Lung microvascular endothelial cell (primary cell): ENCODE measurements at regions not wholly inside any gene's neighbourhood (a gene's known extent, or its start where the extent isn't known, plus 50 kb on each side); places are given as distances from the start of the nearest gene placed in this dataset.
"Not testable (repeated sequence)": the region's sequence is repeated elsewhere in the genome, so short reads cannot be mapped to it uniquely, and the experiment has no call there.

Experiments
- DNase-seq, 2 donors: peaks; one replicate each; pipeline versions ENCODE4 v3.0.0 to v3.0.0-alpha.2; 2010; ENCODE audit warnings: low read depth in 2 of 2

DNA sequence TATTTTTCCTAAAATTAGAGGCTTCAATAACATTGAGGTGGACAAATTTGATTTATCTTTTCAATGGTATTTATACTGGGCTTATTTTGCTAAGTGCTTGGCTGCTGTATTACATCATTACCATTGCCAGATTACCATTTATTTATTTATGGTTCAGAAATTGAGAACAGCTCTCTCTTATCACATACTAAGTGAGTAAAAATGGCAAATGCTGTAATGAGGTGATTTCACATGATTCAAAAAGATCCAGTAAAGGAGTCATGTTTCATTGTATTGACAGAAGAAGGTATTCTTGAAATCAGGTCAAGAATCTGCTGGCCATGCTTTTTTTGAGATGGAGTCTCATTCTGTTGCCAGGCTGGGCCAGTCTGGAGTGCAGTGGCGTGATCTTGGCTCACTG lies 322.6 kb downstream of the KIF20B start:
- DNase-seq = no peak

DNA sequence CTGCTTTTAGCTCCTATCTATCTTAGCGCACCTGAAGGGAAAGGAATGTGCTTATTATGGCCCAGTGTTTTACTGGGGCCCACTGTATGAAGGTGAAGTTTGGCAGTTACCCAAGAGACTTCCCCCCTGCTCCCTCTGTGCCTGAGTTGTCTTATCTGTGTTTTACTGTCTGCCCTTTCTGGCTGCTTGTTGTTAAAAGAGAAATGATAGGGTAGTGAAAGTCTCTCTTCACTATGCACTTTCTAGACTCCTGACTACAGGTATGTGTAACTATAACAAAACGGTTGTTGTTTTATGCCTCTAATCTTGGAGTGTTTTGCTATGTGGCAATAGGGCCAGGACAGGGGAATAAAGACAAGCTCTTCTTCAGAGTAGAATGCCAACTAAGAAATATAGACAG lies 326.9 kb downstream of the KIF20B start:
- no peak for DNase-seq

DNA sequence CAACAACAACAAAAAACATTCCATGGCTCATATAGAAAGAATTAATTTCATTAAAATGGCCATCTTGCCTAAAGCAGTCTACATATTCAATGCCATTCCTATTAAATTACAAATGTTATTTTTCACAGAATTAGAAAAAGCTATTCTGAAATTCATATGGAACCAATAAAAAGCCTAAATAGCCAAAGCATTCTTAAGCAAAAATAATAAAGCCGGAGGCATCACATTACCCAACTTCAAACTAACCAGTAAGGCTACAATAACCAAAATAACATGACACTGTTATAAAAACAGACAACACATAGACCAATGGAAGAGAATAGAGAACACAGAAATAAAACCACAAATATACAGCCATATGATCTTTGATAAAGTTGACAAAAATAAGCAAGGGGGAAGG lies 330.4 kb downstream of the KIF20B start:
- no peak for DNase-seq

DNA sequence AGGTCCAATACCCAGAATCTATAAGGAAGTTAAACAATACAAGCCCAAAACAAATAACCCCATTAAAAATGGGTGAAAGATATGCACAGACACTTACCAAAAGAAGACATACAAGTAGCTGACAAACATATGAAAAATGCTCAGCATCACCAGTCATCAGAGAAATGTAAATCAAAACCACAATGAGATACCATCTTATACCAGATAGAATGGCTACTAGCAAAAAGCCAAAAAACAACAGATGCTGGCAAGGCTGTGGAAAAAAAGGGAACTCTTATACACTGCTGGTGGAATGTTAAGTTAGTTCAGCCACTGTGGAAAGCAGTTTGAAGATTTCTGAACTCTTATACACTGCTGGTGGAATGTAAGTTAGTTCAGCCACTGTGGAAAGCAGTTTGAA lies 331.1 kb downstream of the KIF20B start:
- no peak for DNase-seq

DNA sequence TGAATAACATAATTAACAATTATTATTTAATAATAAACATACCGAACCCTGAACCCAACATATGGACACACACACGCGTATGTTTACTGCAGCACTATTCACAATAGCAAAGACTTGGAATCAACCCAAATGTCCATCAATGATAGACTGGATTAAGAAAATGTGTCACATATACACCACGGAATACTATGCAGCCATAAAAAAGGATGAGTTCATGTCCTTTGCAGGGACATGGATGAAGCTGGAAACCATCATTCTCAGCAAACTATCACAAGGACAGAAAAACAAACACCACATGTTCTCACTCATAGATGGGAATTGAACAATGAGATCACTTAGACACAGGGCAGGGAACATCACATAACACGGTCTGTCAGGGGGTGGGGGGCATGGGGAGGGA lies 333.5 kb downstream of the KIF20B start:
- not testable (repeated sequence) for DNase-seq

DNA sequence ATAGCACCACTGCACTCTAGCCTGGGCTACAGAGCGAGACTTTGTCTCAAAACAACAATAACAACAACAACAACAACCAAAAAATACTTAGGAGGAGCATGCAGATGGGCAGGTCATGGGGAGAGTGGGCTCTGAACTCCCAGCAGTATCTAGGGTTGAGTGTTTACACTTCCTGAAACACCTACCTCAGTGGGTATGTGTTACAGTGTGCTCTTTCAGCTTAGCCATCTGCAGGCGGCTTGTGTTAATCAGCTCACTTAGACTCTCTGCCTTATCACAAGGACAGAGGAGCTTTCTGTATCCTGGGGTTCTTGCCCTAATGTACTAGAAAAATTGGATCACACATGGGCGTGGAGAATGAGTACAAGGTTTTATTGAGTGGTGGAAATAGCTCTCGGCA lies 340.2 kb downstream of the KIF20B start:
- no peak for DNase-seq

DNA sequence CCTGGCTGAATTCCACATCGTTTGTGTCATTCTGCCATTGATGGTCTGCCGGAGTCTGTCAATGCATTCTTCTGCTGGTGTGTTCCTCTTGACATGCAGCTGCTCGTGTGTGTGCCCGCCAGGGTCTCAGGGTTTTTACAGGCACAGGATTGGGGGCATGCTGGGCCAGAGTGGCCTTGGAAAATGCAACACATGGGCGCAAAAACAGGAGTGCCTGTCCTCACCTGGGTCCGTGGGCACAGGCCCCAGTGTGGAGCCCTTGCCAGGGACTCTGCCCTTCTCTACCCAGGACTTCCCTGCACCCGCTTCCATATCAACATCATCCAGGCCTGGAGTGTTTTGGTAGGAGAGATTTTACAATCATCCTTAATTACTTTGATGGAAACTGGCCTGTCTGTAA lies 340.7 kb downstream of the KIF20B start:
- DNase-seq = no peak

DNA sequence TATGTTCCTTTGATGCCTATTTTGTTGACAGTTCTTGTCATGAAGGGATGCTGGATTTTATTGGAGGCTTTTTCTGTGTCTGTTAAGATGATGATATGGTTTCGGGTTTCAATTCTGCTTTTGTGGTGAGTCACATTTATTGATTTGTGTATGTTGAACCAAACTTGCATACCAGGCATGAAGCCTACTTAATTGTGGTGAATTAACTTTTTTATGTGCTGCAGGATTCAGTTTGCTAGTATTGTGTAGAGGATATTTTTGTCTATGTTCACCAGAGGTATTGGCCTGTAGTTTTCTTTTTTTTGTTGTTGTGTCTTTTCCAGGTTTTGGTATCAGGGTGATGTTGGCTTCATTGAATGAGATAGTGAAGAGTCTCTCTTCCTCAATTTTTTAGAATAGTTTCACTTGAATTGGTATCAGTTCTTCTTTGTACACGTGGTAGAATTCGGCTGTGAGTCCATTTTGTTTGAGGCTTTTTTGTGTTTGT lies 345.9 kb downstream of the KIF20B start:
- no peak for DNase-seq

DNA sequence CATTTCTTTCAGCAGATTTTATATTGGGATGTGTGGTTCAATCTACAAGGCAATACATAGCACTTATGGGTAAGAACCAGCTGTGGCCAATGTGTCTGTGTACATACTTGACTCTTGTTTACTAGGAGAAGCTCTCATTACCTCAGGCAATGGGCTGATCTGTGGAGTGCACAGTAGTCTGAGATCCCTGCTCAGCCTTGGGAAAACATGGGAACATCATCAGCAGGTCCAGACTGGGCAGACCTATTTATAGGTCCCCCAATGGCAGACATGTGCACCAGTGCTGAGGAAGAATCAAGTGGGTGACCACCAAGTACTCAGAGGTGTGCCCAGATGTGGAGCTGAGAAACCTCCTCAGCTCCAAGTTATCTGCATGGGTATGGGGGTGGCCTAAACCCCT lies 349.7 kb downstream of the KIF20B start:
- DNase-seq = no peak

DNA sequence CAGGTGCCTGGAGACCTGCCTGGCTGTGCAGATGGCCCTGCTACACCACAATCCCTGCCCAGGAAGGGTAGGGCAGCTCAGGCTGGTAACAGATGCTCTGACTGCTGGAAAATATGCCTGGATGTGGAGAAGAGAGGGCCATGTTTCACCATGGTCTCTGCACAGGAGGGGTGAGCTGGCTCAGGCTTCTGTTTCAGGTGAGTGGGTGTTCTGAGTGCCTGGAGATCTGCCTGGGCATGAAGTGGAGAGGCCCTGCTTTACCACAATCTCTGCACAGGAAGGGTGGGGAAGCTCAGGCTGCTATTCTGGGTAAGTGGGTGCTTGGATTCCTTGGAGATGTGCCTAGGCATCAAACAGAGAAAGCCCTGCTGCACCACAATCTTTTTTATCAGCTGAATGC lies 350.1 kb downstream of the KIF20B start:
- DNase-seq = no peak

DNA sequence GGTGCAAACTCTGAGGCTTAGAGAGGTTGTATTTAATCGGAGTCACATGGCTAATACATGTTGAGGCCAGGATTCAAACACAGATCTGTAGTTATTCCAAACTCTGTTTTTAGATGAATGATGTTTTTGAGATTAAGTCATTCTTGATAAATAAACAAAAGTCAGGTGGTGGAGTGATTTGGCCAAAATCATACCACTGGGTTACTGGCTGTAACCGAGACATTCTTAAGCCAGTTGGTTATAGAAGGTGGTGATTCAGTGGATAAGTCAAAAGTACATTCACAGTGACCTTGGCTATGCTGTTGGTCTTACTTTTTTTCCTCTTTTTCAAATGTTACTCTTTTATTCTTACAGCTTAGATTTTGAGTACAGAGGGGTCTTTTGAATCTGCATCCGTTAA lies 361.4 kb downstream of the KIF20B start:
- DNase-seq = no peak

DNA sequence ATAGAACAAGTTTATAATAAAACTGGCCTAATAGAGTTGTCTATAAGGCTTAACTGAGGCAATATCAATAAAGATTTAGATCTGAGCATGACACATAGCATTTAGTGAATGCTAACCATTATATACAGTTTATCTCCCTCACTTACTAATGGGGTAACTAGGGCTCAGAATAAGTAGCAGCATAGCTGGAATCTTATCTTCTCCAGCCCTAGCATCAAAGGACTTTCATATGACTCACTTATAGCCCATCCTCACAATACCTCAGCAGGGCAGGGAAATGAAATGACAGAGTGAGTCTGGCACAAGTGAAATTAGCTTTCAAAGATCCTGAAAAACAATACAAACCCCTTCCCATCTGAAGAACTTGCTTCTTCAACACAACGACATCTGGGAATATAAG lies 362.9 kb downstream of the KIF20B start:
- DNase-seq = no peak

DNA sequence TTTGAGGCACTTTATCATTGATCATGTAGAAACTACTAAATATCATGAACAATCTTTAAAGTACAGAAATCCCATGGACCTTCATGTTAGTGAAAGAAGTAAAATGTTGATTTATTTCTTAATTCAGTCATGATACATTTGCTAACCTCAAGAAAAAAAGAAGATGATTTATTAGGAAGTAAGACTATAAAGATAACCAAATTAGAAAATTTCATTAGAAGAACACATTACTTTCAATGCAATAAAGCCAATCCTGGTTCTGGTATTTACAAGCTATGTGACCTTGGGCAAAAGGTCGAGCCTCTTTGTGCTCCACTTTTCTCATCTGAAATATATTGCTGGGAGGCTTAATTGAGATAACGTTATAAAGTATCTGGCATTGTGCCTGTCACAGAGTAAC lies 365.0 kb downstream of the KIF20B start:
- DNase-seq = no peak

DNA sequence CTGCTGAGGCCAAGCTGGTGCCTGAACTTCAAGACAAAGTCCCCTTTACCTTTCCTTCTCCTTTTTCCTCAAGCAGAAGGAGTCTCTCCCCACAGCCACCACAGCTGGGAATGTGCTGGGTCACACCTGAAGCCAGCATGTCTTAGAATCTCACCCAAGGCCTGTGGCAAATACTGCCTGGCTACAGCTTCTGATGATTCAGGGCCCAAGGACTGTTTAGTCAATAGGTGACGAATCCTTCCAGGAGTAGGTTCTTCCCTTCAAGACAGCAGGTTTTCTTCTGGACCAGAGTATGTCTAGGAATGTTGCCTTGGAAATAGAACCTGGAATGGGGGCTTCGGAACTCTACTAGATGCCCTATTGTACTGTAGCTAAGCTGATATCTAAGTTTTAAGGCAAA lies 374.6 kb downstream of the KIF20B start:
- DNase-seq = no peak

DNA sequence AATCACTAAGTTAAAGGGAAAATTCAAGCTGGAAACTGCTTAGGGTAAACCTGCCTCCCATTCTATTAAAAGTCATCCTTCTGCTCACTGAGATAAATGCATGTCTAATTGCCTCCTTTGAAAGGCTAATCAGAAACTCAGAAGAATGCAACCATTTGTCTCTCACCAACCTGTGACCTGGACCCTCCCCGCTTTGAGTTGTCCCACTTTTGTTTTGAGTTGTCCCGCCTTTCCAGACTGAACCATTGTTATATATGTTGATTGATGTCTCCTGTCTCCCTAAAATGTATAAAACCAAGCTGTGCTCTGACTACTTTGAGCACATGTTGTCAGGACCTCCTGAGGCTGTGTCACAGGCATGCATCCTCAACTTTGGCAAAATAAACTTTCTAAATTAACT lies 378.4 kb downstream of the KIF20B start:
- DNase-seq = no peak

DNA sequence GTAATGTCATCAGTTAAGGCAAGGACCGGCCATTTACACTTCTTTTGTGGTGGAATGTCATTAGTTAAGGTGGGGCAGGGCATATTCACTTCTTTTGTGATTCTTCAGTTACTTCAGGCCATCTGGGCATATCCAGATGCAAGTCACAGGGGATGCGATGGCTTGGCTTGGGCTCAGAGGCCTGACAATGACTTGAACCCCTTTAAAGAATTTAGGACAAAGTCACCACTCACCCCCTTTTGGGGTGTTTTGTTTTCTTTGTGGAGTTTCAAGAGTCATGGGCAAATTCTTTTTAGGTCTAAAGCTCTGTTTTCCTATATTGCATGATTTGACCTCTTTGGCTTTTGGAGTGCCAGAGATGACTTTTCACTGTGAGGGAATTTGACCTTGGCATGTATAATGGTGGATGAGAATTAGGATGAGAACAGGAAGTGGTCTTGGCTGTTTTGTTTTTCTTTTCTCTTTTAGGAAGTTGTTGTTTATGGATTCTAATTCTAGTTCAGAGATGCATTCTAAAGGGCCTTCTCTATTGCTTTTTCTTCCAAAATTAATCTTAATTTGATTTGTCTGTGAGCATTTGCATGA lies 385.3 kb downstream of the KIF20B start:
- not testable (repeated sequence) for DNase-seq

DNA sequence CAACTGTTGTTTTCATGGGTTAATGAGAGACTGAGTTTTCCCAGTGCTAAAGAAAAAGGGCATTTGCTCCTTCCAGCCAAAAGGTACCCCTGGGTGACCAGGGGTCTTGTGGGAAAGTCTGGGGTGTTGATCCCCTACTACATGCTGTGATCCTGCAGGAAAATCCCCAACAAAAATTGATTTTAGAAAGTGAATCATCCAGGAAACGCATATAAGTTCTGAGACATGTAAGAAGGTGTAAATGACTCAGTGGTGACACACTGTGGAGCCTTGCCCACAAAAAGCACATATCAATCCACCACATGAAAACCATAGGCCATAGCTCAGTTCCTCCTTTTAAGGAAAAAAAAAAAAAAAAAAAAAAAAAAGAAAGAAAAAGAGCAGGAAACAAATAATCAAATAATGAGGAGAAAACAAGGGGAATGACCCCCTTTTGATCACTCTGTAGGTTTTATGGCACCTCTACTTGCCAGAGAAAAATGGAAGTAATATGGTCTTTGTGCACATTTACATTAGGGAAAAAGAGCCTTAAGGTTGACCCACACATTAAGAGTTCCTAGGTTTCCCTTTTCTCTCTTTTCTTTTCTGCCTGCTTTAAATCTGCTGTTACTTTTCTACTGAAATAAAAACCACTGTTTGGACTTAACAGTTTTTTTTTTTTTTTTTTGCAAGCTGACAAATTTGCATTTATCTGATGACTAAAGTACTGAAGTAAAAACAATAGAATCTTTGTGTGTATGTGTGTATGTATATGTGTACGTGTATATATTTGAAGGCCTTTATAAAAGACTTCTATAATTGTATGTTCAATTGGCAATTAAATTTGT lies 386.0 kb downstream of the KIF20B start:
- DNase-seq = peak in 1 of 2 donors; percentile 69

DNA sequence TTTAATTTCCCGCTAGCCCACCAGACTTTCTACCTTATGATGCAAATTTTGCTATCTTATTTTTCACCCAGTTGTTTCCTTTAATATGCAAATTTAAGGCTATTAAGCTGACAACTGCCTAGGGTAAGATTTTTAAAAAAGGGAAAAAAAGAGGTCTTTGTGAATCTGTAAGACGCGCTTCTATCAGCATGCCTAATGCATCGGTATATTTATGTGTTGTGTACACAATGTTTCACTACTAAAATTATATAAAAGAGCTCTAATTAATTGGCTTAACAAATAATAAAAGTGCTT lies 386.6 kb downstream of the KIF20B start:
- no peak for DNase-seq

DNA sequence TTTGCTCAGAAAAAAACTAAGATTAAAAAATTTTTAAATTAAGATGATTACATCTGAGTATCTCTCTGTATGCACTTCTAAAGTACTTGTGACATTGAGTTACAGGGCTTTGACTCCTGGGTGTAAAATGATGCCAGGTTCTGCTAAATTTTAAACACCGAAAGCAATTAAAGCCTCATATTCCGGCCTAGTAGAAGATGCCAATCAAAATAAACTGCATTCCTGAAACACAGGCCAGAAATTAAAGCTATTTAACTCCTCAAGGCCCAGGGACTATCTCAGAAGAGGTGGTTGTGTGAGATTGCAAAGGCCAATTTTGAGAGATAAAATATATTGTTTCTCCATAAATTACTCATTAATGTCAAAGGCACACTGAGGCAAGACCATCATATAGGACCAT lies 388.3 kb downstream of the KIF20B start:
- no peak for DNase-seq

DNA sequence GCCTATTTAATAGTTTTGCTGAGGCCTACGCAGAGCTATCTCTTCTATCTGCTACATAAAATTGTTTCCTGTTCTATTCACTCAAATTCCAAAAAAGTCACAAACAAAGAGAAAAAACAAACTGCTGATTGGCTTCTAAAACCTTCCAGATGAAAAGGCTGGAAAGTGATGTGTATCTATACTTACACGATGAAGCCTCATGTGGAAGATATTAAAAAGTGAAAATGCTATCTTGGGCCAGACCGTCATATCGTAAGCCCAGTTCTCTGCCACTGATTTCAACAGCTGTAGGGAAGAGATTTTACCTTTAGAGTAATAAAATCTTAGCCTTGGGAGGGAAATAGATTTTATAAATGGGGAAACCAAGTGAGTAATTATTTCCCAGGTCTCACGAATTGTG lies 394.8 kb downstream of the KIF20B start:
- no peak for DNase-seq

DNA sequence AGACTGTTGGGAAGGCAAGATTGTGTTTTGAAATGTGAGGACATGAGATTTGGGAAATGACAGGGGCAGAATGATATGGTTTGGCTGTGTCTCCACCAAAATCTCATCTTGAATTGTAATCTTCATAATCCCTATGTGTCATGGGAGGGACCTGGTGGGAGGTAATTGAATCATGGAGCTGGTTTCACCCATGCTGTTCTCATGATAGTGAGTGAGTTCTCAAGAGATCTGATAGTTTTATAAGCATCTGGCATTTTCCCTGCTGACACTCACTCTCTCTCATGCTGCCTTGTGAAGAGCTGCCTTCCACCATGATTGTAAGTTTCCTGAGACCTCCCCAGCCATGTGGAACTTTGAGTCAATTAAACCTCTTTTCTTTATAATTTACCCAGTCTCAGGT lies 406.2 kb downstream of the KIF20B start:
- DNase-seq = not testable (repeated sequence)

DNA sequence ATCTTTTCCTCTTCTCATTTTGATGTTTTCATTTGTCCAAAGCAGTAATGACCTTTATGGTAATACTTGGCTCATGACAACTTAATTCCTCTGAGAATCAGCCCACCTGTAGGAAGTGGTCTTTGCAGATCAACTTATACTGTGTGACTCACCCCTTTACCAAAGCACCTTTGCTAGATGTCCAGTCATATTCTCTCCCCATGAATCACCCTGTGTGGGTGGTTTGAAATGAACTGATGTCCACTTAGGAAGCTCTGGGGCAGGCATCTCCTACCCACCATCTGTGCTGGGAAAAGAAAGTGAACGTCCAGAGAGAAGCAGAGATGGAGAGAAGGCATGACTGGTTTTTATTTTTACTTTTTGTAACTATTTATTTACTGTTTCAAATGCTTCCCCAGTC lies 410.3 kb downstream of the KIF20B start:
- no peak for DNase-seq

DNA sequence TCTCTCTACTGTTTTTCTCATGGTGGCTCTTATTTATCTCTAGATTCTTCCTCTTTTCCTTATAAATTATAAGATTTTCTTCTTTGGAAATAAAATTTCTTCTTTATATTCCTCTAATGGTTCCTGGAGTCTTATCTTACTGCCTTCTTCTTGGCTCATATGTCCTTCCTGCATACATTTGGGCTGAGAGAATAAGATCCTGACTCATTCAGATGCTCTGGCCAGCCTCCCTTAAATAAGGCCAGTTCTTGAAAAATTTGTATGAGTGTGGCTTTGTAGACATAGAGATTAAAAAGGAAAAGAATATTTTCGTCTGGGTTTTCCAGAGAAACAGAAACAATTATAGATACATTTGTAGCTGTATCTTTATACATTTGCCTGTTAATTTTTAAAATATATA lies 411.3 kb downstream of the KIF20B start:
- DNase-seq = no peak

DNA sequence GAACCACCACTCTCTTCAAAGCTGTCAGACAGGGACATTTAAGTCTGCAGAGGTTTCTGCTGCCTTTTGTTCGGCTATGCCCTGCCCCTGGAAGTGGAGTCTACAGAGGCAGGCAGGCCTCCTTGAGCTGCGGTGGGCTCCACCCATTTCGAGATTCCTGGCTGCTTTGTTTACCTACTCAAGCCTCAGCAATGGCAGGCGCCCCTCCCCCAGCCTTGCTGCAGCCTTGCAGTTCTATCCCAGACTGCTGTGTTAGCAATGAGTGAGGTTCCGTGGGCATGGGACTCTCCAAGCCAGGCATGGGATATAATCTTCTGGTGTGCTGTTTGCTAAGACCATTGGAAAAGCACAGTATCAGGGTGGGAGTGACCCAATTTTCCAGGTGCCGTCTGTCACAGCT lies 417.2 kb downstream of the KIF20B start:
- DNase-seq = not testable (repeated sequence)
